Activated CD8-positive, alpha-beta memory T cell treated with anti-CD3 and anti-CD28 coated beads, Interleukin-2, amount 10 ng/mL, durations not matched to agents 7 days and 5 days (primary cell): ENCODE measurements at regions not wholly inside any gene's neighbourhood (a gene's known extent, or its start where the extent isn't known, plus 50 kb on each side); places are given as distances from the start of the nearest gene placed in this dataset.
"Not testable (repeated sequence)": the region's sequence is repeated elsewhere in the genome, so short reads cannot be mapped to it uniquely, and the experiment has no call there.

Experiments used
- ATAC-seq: fragments of 150-1000 bp; cut with Tn5 transposase; one replicate; pipeline ENCODE4 v1.10.0; 2021; ENCODE audit warnings: moderate library complexity
- CTCF ChIA-PET: fragments of 350-600 bp; sonication (Branson Sonifier 250); formaldehyde crosslinking; loops from one replicate; lab custom pipeline; 2021; ENCODE audit warnings: antibody characterized with exemption; lab: Charles Lee
- DNase-seq: peaks from one replicate; pipeline ENCODE4 v3.0.0-alpha.2; 2020
- H3K27ac Mint-ChIP-seq: one replicate; pipeline ENCODE4 v1.8.0; 2021; ENCODE audit warnings: mild to moderate bottlenecking, mixed read lengths
- H3K27me3 Mint-ChIP-seq: one replicate; pipeline ENCODE4 v1.8.0; 2021; ENCODE audit warnings: mixed read lengths
- H3K36me3 Mint-ChIP-seq: one replicate; pipeline ENCODE4 v1.8.0; 2021; ENCODE audit warnings: mild to moderate bottlenecking, mixed read lengths
- H3K4me1 Mint-ChIP-seq: one replicate; pipeline ENCODE4 v1.8.0; 2021; ENCODE audit warnings: mixed read lengths
- H3K4me3 Mint-ChIP-seq: one replicate; pipeline ENCODE4 v1.8.0; 2021; ENCODE audit warnings: mild to moderate bottlenecking, moderate library complexity, mixed read lengths
- H3K9me3 Mint-ChIP-seq: one replicate; pipeline ENCODE4 v1.8.0; 2022; ENCODE audit warnings: low read depth, mixed read lengths

DNA sequence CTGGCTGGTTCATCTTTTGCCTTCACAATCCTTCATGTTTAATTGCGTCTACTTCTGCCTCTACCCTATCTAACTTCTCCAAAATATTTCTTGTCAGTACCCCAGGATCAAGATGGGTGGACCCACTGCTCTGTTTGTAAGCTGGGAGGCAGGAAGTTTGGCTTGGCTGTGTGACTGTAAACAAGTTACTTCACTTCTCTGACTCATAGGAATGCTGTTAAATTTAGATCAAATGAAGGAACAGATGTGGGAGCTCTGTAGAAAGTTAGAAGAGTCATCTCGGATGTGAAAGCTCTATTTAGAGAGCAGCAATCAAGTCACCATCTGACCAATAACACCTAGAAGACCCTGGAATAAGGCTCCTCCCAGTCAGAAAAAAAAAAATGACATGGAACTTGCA lies 55.2 kb upstream of the MRTFB start:
- CTCF ChIA-PET = no interaction called here
- Mint-ChIP-seq H3K4me1 (no peaks in the 10 kb centered on the region), H3K27ac (no peak overlapping the region), H3K9me3 (no peaks in the 10 kb centered on the region), H3K4me3 (no peak overlapping the region), H3K27me3 (peaks cover 15% of the 10 kb centered on the region), H3K36me3 (no peaks in the 10 kb centered on the region)
- ATAC-seq (no peak), DNase-seq (no peak)

GRCh38 chr16:14016362-14016761 lies 54.8 kb upstream of the MRTFB start:
- H3K27me3 Mint-ChIP-seq = peaks cover 15% of the 10 kb centered on the region
- not testable (repeated sequence) for DNase-seq, H3K4me1 Mint-ChIP-seq, ATAC-seq, H3K27ac Mint-ChIP-seq, H3K9me3 Mint-ChIP-seq, H3K4me3 Mint-ChIP-seq, H3K36me3 Mint-ChIP-seq
- CTCF ChIA-PET = interaction anchor here (1.0 kb wide), 1 partner anchor 29 kb away, joined by 3 read pairs; no protein-coding TSS in a partner anchor

DNA sequence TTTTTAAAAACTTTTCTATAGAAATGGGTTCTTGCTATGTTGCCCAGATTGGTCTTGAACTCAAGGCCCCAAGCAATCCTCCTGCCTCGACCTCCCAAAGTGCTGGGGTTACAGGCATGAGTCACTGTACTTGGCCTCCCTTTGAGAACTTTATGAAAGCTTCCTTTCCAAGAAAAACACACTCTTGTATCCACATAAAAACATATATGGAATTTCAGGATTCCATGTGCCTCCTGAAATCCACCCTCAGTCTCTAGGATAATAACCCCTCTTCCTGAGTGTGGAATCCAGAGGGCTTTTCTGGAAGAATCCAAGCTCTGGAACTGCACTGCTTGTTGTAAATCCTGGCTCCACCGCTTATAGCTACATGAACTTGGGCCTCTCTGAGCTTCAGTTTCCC lies 53.2 kb upstream of the MRTFB start:
- ATAC-seq (no peak), DNase-seq (no peak)
- Mint-ChIP-seq H3K4me1 (no peaks in the 10 kb centered on the region), H3K9me3 (no peaks in the 10 kb centered on the region), H3K27ac (no peak overlapping the region), H3K27me3 (peaks cover 15% of the 10 kb centered on the region), H3K36me3 (no peaks in the 10 kb centered on the region), H3K4me3 (no peak overlapping the region)
- CTCF ChIA-PET = no interaction called here

GRCh38 chr16:14018851-14019250 lies 52.3 kb upstream of the MRTFB start:
- Mint-ChIP-seq H3K27ac (no peak overlapping the region), H3K9me3 (no peaks in the 10 kb centered on the region), H3K4me3 (no peak overlapping the region), H3K36me3 (no peaks in the 10 kb centered on the region), H3K27me3 (peaks cover 9% of the 10 kb centered on the region), H3K4me1 (no peaks in the 10 kb centered on the region)
- ATAC-seq (no peak), DNase-seq (no peak)
- CTCF ChIA-PET = no interaction called here

- H3K27me3 Mint-ChIP-seq = peaks cover 6% of the 10 kb centered on the region
- no peaks in the 10 kb centered on the region for H3K9me3 Mint-ChIP-seq
- H3K36me3 Mint-ChIP-seq = no peaks in the 10 kb centered on the region
- H3K4me1 Mint-ChIP-seq = no peaks in the 10 kb centered on the region
- CTCF ChIA-PET = no interaction called here
- DNase-seq (no peak), ATAC-seq (no peak)
- no peak overlapping the region for H3K4me3 Mint-ChIP-seq
- no peak overlapping the region for H3K27ac Mint-ChIP-seq
These were observed 51.0 kb upstream of the MRTFB start for GRCh38 chr16:14020141-14020540.
